GM23338 (cell line): ENCODE measurements at regions not wholly inside any gene's neighbourhood (a gene's known extent, or its start where the extent isn't known, plus 50 kb on each side); places are given as distances from the start of the nearest gene placed in this dataset.

Experiments
- ATAC-seq: fragments of 200-7000 bp; cut with Tn5 transposase; 3 replicates; pipeline ENCODE4 v1.9.1; 2020
- DNase-seq: peaks from one replicate; pipeline ENCODE4 v3.0.0-alpha.2; 2015; ENCODE audit warnings: low spot score
- H2AFZ ChIP-seq: fragments of 200-600 bp; sonication (generic); 2 replicates; pipeline ENCODE4 v1.8.0; 2016; ENCODE audit warnings: antibody characterized with exemption, mild to moderate bottlenecking, moderate library complexity
- H3F3A ChIP-seq: fragments of 200-600 bp; sonication (generic); replicated peaks from 2 replicates; pipeline ENCODE4 v1.8.0; 2017; ENCODE audit warnings: antibody characterized with exemption, mixed run types, low read depth
- H3K27ac ChIP-seq: fragments of 200-600 bp; sonication (generic); 2 replicates; pipeline ENCODE4 v1.6.1; 2016; ENCODE audit warnings: low read depth
- H3K27me3 ChIP-seq: fragments of 200-600 bp; sonication (generic); 2 replicates; pipeline ENCODE4 v1.8.0; 2016; ENCODE audit warnings: mild to moderate bottlenecking, mixed run types, moderate library complexity; ENCODE audit not compliant: insufficient read depth
- H3K36me3 ChIP-seq: fragments of 200-600 bp; sonication (generic); 2 replicates; pipeline ENCODE4 v1.8.0; 2016; ENCODE audit warnings: mild to moderate bottlenecking; ENCODE audit not compliant: insufficient read depth
- H3K4me1 ChIP-seq: fragments of 200-600 bp; sonication (generic); 2 replicates; pipeline ENCODE4 v1.8.0; 2016; ENCODE audit warnings: mild to moderate bottlenecking, moderate library complexity; ENCODE audit not compliant: insufficient read depth
- H3K4me2 ChIP-seq: fragments of 200-600 bp; sonication (generic); 2 replicates; pipeline ENCODE4 v1.7.1; 2017; ENCODE audit warnings: mixed run types
- H3K4me3 ChIP-seq: fragments of 200-600 bp; sonication (generic); 2 replicates; pipeline ENCODE4 v1.6.1; 2016; ENCODE audit warnings: mixed run types
- H3K79me2 ChIP-seq: fragments of 200-600 bp; sonication (generic); replicated peaks from 2 replicates; pipeline ENCODE4 v1.8.0; 2017; ENCODE audit warnings: mild to moderate bottlenecking; ENCODE audit not compliant: insufficient read depth
- H3K9me2 ChIP-seq: fragments of 200-600 bp; sonication (generic); 2 replicates; pipeline ENCODE4 v1.8.0; 2017; ENCODE audit not compliant: insufficient read depth
- H4K20me1 ChIP-seq: fragments of 200-600 bp; sonication (generic); replicated peaks from 2 replicates; pipeline ENCODE4 v1.8.0; 2017; ENCODE audit warnings: mild to moderate bottlenecking; ENCODE audit not compliant: insufficient read depth
- H3K27ac Mint-ChIP-seq: 2 replicates; pipeline ENCODE4 v1.8.0; 2020; ENCODE audit warnings: inconsistent platforms, mild to moderate bottlenecking, moderate library complexity, mixed read lengths
- H3K27me3 Mint-ChIP-seq: 3 replicates; pipeline ENCODE4 v1.8.0; 2022; ENCODE audit warnings: low read depth, mild to moderate bottlenecking, moderate library complexity, mixed read lengths, inconsistent platforms; ENCODE audit not compliant: insufficient read depth, poor library complexity
- H3K36me3 Mint-ChIP-seq: 3 replicates; pipeline ENCODE4 v1.8.0; 2021; ENCODE audit warnings: low read depth, mild to moderate bottlenecking, inconsistent platforms, moderate library complexity, mixed read lengths
- H3K4me1 Mint-ChIP-seq: 3 replicates; pipeline ENCODE4 v1.8.0; 2020; ENCODE audit warnings: mild to moderate bottlenecking, inconsistent platforms, mixed read lengths
- H3K4me3 Mint-ChIP-seq: 3 replicates; pipeline ENCODE4 v1.8.0; 2021; ENCODE audit warnings: moderate library complexity, mild to moderate bottlenecking, inconsistent platforms, mixed read lengths
- H3K9me3 Mint-ChIP-seq: 3 replicates; pipeline ENCODE4 v1.8.0; 2020; ENCODE audit warnings: moderate library complexity, mild to moderate bottlenecking, inconsistent platforms, mixed read lengths
- CREB1 ChIP-seq: fragments of 250-450 bp; sonication (Bioruptor Pico); IDR thresholded peaks from 2 replicates; pipeline ENCODE4 v1.5.0; 2020; ENCODE audit warnings: low read depth, mild to moderate bottlenecking, moderate library complexity
- EZH2 ChIP-seq: fragments of 200-600 bp; sonication (generic); IDR thresholded peaks from one replicate; pipeline ENCODE4 v1.8.0; 2017; ENCODE audit warnings: antibody characterized with exemption, mild to moderate bottlenecking, low read depth; ENCODE audit not compliant: unreplicated experiment
- NANOG ChIP-seq: IDR thresholded peaks from 2 replicates; pipeline ENCODE4 v1.6.1; 2016; ENCODE audit warnings: antibody characterized with exemption, borderline replicate concordance
- STAT1 ChIP-seq: IDR thresholded peaks from one replicate; pipeline ENCODE4 v1.6.1; 2016; ENCODE audit warnings: antibody characterized with exemption; ENCODE audit not compliant: unreplicated experiment
- ZNF114 ChIP-seq: fragments of 250-450 bp; sonication (Bioruptor Pico); IDR thresholded peaks from 2 replicates; pipeline ENCODE4 v1.5.0; 2020; ENCODE audit warnings: mild to moderate bottlenecking, moderate library complexity
- TF ChIP-seq, protein P1 (sequence below): IDR thresholded peaks from 2 replicates; pipeline ENCODE4 v1.6.1; 2016; ENCODE audit warnings: antibody characterized with exemption
- TF ChIP-seq, protein P2 (sequence below), 2 experiments: fragments of 200-600 bp in 1 of 2; sonication (generic) in 1 of 2; conservative IDR thresholded peaks; 2 replicates each; pipeline versions ENCODE4 v1.5.1 to v1.6.1; 2016 to 2017; ENCODE audit warnings: antibody characterized with exemption in 2 of 2, low read depth in 2 of 2, mild to moderate bottlenecking in 2 of 2, moderate library complexity in 1 of 2
- TF ChIP-seq, protein P3 (sequence below): fragments of 250-450 bp; sonication (Bioruptor Pico); IDR thresholded peaks from 2 replicates; pipeline ENCODE4 v1.5.0; 2020; ENCODE audit warnings: mild to moderate bottlenecking, moderate library complexity

DNA sequence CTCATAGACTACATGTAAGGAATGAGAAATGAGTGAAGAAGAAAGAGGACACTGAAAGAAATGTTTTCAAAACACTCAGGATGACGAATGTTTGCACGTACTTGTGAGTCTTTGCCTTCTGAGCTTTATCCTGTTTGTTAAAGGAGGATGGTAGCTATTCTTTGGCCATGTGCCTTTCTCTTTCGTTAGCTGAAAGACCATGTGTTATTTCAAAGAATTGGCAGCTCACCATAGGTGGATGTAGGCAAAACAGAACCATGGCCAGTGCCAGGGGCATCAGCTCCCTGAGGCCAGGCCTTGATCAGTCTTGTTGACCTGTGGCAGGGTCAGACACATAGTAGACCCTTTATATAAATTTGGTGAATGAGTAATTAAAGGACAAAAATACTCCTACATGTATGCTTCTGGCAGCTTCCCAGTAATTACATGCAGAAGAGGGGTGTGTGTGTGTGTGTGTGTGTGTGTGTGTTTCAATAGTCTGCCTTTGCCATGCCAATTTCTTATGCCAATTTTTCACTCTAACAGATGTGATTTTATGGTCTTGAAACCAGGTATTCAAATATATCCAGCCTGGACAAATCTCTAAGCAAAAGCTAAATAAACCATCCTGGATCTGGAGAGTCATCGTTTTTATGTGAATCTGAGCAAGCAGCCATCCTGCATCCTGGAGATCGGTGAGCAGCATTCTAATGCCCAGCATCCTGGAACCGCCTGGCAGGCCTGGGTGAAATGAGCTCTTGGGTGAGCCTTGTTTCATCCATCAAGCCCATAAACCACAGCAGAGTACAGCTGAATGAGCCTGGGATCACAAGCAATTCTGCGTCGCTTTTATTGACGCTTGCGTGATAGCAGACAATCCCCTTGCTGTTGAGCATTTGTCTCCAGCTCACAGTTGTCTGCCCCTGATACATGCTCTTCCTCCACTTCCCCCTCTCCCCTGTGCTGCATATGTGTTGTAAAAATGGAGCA is 475.4 kb downstream of the MED10 start:
- ATAC-seq (no peak), DNase-seq (no peak)
- peaks cover 4% of the 10 kb centered on the region; the same call in 1 of the 3 replicates for H3K9me3 Mint-ChIP-seq
- Histone ChIP-seq H3K9me2 (no peaks in the 10 kb centered on the region), H3K36me3 (no peaks in the 10 kb centered on the region), H3F3A (no peaks in the 10 kb centered on the region), H3K27ac (no peak overlapping the region), H3K4me3 (no peak overlapping the region), H3K4me2 (no peak overlapping the region), H3K27me3 (no peaks in the 10 kb centered on the region), H2AFZ (no peak overlapping the region), H3K4me1 (peaks cover 11% of the 10 kb centered on the region), H4K20me1 (no peaks in the 10 kb centered on the region), H3K79me2 (no peaks in the 10 kb centered on the region)
- TF ChIP-seq, protein P1, sequence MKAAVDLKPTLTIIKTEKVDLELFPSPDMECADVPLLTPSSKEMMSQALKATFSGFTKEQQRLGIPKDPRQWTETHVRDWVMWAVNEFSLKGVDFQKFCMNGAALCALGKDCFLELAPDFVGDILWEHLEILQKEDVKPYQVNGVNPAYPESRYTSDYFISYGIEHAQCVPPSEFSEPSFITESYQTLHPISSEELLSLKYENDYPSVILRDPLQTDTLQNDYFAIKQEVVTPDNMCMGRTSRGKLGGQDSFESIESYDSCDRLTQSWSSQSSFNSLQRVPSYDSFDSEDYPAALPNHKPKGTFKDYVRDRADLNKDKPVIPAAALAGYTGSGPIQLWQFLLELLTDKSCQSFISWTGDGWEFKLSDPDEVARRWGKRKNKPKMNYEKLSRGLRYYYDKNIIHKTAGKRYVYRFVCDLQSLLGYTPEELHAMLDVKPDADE, result no peak
- TF ChIP-seq CREB1 (CRISPR knock-in tag) (no peak), STAT1 (no peak), ZNF114 (CRISPR knock-in tag) (no peak), EZH2 (no peak), NANOG (no peak)
- TF ChIP-seq, protein P2, sequence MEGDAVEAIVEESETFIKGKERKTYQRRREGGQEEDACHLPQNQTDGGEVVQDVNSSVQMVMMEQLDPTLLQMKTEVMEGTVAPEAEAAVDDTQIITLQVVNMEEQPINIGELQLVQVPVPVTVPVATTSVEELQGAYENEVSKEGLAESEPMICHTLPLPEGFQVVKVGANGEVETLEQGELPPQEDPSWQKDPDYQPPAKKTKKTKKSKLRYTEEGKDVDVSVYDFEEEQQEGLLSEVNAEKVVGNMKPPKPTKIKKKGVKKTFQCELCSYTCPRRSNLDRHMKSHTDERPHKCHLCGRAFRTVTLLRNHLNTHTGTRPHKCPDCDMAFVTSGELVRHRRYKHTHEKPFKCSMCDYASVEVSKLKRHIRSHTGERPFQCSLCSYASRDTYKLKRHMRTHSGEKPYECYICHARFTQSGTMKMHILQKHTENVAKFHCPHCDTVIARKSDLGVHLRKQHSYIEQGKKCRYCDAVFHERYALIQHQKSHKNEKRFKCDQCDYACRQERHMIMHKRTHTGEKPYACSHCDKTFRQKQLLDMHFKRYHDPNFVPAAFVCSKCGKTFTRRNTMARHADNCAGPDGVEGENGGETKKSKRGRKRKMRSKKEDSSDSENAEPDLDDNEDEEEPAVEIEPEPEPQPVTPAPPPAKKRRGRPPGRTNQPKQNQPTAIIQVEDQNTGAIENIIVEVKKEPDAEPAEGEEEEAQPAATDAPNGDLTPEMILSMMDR (conservative IDR thresholded peaks at IDR 0.05; ENCODE audit: low read depth in 2 of 2), result no peak
- TF ChIP-seq, protein P3, sequence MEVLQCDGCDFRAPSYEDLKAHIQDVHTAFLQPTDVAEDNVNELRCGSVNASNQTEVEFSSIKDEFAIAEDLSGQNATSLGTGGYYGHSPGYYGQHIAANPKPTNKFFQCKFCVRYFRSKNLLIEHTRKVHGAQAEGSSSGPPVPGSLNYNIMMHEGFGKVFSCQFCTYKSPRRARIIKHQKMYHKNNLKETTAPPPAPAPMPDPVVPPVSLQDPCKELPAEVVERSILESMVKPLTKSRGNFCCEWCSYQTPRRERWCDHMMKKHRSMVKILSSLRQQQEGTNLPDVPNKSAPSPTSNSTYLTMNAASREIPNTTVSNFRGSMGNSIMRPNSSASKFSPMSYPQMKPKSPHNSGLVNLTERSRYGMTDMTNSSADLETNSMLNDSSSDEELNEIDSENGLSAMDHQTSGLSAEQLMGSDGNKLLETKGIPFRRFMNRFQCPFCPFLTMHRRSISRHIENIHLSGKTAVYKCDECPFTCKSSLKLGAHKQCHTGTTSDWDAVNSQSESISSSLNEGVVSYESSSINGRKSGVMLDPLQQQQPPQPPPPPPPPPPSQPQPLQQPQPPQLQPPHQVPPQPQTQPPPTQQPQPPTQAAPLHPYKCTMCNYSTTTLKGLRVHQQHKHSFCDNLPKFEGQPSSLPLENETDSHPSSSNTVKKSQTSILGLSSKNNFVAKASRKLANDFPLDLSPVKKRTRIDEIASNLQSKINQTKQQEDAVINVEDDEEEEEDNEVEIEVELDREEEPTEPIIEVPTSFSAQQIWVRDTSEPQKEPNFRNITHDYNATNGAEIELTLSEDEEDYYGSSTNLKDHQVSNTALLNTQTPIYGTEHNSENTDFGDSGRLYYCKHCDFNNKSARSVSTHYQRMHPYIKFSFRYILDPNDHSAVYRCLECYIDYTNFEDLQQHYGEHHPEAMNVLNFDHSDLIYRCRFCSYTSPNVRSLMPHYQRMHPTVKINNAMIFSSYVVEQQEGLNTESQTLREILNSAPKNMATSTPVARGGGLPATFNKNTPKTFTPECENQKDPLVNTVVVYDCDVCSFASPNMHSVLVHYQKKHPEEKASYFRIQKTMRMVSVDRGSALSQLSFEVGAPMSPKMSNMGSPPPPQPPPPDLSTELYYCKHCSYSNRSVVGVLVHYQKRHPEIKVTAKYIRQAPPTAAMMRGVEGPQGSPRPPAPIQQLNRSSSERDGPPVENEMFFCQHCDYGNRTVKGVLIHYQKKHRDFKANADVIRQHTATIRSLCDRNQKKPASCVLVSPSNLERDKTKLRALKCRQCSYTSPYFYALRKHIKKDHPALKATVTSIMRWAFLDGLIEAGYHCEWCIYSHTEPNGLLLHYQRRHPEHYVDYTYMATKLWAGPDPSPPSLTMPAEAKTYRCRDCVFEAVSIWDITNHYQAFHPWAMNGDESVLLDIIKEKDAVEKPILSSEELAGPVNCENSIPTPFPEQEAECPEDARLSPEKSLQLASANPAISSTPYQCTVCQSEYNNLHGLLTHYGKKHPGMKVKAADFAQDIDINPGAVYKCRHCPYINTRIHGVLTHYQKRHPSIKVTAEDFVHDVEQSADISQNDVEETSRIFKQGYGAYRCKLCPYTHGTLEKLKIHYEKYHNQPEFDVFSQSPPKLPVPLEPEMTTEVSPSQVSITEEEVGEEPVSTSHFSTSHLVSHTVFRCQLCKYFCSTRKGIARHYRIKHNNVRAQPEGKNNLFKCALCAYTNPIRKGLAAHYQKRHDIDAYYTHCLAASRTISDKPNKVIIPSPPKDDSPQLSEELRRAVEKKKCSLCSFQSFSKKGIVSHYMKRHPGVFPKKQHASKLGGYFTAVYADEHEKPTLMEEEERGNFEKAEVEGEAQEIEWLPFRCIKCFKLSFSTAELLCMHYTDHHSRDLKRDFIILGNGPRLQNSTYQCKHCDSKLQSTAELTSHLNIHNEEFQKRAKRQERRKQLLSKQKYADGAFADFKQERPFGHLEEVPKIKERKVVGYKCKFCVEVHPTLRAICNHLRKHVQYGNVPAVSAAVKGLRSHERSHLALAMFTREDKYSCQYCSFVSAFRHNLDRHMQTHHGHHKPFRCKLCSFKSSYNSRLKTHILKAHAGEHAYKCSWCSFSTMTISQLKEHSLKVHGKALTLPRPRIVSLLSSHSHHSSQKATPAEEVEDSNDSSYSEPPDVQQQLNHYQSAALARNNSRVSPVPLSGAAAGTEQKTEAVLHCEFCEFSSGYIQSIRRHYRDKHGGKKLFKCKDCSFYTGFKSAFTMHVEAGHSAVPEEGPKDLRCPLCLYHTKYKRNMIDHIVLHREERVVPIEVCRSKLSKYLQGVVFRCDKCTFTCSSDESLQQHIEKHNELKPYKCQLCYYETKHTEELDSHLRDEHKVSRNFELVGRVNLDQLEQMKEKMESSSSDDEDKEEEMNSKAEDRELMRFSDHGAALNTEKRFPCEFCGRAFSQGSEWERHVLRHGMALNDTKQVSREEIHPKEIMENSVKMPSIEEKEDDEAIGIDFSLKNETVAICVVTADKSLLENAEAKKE (CRISPR knock-in tag), result no peak
- H3K36me3 Mint-ChIP-seq, result no peaks in the 10 kb centered on the region
- peaks cover 29% of the 10 kb centered on the region for H3K4me1 Mint-ChIP-seq
- no peaks in the 10 kb centered on the region for H3K27me3 Mint-ChIP-seq
- no peak overlapping the region for H3K27ac Mint-ChIP-seq
- H3K4me3 Mint-ChIP-seq, result no peak overlapping the region
